HG03571 (cell line): ENCODE measurements at regions not wholly inside any gene's neighbourhood (a gene's known extent, or its start where the extent isn't known, plus 50 kb on each side); places are given as distances from the start of the nearest gene placed in this dataset.

Experiments used
- ATAC-seq: cut with Tn5 transposase; IDR thresholded peaks from one replicate; pipeline ENCODE4 v1.9.1; 2021; ENCODE audit not compliant: unreplicated experiment

DNA sequence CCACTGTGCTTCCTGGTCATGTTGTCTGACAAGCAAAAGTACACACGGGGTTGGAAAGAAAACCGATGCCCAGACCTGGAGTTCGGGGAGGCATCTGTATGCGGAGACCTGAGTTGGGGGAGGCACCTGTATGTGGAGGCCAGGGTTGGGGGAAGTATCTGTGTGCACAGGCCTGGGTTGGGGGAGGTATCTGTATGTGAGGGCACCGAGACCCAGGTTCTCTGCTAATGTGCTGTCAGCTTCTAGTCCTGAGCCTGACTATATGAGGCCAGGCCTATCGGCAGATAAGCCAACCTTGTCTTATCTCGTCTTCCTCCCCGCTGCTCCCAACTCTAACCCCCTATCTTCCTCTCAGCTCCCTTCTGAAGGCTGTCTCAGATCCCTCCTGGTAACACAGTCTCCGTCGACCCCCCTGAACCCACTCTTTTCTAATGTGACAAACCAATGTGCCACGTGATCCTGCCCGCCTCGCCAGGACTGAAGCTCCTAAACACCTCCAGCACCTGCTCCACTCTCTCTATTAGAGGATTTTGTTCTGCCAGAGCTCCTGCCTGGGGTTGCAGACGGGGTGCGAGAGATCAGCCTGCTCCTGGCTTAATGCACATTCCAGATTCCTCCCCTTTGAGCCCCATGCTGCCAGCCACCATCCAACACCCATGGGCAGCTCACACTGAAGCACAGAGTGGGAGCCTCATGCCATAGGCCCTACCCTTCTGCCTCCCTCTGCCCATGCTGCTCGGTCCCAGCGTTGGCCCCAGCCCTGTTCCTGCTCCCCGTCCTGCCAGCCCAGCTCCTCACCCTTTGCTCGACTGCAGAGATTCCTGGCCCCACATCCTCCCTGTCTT is 188.4 kb downstream of the SH3BP4 start:
- no peak for ATAC-seq

DNA sequence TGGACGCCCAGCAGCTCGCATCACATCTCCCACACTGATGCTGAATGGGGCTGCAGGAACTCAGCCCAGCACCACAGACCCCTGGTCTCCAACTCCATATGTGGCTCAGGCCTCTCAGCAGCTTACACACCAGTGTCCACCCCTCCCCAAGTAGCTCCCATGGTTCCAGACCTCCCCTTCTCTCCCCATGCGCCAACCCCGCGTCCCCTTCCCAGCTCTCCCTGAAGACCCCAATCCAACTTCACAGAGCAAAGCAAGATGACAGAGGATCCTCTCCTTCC is 188.9 kb downstream of the SH3BP4 start:
- no peak for ATAC-seq

DNA sequence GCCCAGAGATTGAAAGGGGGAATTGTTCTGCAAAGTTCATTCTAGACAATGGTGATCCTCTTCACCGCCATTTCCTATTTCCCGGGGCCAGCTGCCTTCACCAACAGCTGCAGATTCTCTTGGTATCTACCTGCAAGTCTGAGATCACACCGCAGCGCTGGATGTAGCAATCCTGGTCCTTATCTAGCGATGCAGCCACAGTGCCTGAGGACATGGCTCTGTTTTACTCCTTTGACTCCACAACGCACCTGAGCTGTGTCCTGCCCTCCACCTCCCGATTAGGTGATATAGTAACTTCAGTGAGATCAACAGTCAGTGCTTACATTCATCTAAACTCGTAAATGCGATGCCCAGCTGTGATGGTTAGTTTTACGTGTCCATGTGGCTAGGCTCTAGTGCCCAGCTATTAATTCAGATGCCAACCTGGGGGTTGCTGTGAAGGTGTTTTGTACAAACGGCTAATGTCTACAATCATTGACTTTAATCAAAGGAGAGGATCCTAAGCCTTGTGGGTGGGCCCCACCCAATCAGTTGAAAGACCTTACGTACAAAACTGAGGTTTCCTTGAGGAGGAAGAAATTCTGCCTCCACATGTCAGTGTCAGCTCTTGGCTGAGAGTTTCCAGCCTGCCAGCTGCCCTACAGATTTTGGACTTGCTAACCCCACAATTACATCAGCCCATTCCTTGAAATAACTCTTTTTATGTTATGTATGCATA is 189.8 kb downstream of the SH3BP4 start:
- ATAC-seq: no peak

DNA sequence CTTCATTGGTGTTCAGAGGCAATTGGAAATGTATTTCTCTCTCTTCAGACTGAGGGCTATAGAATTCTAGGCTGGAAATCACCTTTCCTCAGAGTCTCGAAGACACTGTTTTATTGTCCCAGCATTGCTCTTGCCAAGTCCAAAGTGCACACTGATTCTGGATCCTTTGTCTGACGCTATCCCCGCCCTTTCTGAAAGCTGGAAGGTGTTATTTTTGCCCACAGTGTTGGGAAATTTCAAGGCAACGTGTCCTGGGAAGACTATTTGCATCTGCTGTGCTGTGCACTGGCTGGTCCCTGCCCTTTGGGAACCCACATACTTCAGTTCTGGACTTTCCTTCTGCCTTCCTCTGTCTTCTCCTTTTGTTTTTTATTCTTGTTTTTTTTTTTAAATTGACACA is 190.8 kb downstream of the SH3BP4 start:
- no peak for ATAC-seq

GRCh38 chr2:235143789-235144188 is 192.0 kb downstream of the SH3BP4 start:
- no peak for ATAC-seq

- ATAC-seq: no peak
Measured at GRCh38 chr2:235144291-235144690, 192.5 kb downstream of the SH3BP4 start.

DNA sequence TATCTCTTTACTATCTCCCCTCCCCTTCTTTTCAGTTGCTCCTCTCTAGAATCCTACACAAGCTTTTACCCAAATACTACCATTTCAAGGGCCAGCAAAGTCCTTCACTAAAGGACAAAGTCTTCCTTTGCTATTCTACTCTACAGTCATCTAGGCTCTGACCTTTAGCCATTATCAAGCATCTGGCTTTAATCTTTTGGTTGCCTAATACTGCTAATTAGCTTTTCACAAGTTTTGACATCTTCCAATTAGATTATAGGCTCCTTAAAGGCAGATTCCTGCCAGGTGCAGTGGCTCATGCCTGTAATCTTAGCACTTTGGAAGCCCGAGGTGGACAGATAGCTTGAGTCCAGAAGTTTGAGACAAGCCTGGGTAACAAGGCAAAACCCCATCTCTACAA is 194.4 kb downstream of the SH3BP4 start:
- ATAC-seq: no peak

GRCh38 chr2:235146871-235147565 is 195.2 kb downstream of the SH3BP4 start:
- no peak for ATAC-seq

GRCh38 chr2:235148201-235149170 is 196.7 kb downstream of the SH3BP4 start:
- ATAC-seq: no peak

DNA sequence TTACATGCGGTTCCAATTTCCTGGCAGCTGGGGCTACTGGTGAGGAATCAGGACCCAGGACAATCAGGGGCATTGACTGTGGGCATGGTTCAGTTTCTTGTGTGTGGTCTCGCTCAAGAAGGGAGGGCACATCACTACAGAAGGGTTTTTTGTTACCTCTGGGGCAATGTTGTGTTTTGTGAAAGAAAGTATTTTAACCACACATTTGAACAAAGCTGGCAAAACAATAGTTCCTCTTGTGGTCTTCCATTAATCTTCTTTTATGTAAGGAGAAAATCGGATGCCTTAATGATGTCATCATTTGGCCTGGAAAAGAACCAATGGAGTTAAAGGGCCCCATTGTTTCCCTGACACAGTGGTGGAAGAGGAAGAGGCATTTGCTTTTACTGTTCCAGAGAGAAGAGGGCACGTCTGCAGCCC is 197.4 kb downstream of the SH3BP4 start:
- no peak for ATAC-seq

GRCh38 chr2:235149736-235150135 is 197.9 kb downstream of the SH3BP4 start:
- ATAC-seq: no peak

DNA sequence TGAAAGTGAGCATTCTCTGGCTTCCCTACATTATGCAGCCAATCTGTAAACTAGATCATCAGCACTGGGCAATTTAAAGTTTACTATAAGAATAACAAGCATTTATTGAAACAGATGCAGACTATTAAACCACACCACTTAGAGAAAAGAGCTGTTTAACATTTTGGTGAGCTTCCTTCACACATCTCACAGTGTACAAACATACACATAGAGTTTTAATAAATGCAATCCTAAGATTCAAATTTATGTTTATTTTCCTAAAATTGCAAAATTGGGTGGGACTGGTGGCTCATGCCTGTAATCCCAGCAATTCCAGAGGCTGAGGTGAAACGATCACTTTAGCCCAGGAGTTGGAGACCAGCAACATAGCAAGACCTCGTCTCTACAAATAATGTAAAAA is 199.3 kb downstream of the SH3BP4 start:
- ATAC-seq: no peak

DNA sequence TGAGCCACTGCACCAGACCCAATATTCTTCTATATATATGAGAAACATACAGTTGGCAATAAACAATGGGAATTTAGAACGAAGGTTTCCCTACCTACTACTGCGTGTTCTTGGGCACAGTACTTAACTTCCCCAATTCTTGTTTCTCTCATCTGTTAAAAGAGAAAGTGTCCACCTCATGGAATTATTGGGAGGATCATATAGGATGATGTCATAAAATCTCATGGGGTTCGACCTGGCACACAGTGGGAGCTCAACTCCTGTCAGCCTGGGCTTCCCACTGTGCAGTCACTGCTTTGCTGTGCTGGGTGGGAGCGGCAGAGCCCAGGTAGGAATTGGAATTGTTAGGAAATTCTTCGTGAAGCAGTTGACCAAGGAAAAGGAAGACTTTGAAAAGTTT is 203.3 kb downstream of the SH3BP4 start:
- ATAC-seq: no peak

- ATAC-seq: no peak
Measured at GRCh38 chr2:235156055-235156454, 204.2 kb downstream of the SH3BP4 start.

- no peak for ATAC-seq
Measured at GRCh38 chr2:235157746-235158482, 206.1 kb downstream of the SH3BP4 start.

DNA sequence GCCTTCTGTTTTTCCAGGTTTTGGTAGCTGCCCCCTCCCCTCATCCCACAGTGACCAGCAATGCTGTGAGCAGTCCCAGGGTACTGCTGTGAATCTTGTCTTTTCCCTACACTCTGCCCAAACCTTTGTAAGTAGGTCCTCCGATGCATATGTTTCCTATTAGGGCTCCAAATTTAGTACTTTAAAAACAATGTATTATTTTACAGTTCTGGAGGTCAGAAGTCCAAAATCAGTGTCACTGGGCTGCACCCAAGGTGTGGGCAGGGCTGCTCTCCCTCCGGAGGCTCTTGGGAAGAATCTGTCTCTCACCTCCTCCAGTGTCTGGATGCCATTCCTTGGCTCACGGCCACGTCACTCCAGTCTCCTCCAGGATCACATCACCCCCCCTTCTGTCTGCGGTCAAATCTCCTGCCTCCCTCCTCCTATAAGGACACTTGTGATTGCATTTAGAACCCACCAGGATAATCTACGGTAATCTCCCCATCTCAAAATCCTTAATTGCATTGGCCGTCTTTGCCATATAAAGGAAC is 208.5 kb downstream of the SH3BP4 start:
- ATAC-seq: no peak

GRCh38 chr2:235161565-235161964 is 209.7 kb downstream of the SH3BP4 start:
- no peak for ATAC-seq

DNA sequence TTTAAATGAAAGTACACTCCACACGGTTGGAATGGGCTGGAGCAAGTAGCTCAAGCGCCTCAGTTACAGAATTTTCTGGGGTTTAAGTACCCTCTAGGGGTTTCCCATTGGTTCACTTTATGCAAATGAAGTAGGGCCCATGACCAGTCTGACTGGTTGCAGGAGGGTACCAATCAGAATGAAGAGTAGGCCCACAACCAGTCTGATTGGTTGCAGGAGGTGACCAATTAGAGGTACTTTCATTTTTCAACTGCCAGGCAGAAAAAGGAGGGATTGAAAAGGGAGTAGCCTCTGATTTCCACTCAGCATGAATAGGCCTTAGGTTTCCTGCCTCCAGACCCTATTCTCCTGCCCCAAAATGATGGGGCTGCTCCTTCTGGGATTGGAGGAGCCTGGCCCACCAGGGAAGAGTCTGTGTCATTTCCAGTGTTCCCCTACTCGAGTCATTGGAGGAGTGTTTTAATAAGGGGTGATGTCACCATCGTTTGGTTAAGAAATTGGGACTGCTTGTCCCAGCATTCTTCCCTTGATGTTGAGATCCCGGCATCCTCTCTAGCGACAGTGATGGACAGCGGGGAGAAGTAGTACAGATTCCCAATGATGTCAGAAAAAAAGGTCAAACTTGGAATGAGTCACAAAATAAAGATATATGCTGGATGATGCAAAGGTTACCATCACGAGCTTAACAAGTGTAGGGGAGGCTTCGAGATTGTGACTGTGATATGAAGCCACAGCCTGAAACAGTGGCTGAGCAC is 210.4 kb downstream of the SH3BP4 start:
- no peak for ATAC-seq

DNA sequence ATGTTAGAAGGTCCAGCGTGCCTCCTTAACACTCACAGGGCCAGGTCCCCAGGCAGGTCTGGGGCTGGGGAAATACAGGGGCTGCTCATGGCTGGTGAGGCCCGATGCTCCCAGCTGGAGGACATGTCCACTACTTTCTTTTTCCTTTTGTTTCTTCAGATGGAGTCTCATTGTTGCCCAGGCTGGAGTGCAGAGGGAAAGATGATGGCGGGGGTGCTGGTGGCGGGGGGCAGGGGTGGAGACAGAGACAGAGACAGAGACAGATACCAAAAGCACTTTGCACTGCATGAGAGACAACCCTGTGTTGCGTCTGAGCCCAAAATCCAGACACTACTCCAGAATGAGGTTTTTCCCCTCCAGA is 211.0 kb downstream of the SH3BP4 start:
- ATAC-seq: no peak
